ENCODE measurements at regions not wholly inside any gene's neighbourhood (a gene's known extent, or its start where the extent isn't known, plus 50 kb on each side); places are given as distances from the start of the nearest gene placed in this dataset.
A peak's percentile ranks its signal among the peaks of the same experiment; 100 is the strongest.

DNA sequence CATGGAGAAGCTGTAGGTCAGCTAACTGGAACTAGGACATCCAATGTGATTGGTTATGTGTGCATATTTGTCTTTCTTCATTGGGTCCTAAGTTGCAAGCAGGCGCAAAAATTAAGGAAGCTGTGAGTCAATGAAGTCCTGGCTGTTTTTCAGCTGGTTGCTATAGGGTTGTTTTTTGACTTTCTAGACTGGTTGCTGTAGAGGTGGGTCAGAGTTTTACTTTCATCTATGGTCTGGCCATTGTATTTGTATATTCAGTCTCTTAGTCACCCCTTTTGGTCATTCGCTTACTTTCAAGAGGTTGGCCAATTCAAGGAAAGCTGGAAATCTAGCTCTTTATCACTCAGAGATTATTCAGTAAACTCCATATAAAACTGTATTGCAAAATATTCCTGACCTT is 62.0 kb upstream of the AMZ2 start:
- no peak for DNase-seq

- DNase-seq, result no peak
These were observed 57.3 kb upstream of the AMZ2 start for GRCh38 chr17:68190495-68190894.

- no peak for DNase-seq
These were observed 52.0 kb upstream of the AMZ2 start for GRCh38 chr17:68195667-68196393.

DNA sequence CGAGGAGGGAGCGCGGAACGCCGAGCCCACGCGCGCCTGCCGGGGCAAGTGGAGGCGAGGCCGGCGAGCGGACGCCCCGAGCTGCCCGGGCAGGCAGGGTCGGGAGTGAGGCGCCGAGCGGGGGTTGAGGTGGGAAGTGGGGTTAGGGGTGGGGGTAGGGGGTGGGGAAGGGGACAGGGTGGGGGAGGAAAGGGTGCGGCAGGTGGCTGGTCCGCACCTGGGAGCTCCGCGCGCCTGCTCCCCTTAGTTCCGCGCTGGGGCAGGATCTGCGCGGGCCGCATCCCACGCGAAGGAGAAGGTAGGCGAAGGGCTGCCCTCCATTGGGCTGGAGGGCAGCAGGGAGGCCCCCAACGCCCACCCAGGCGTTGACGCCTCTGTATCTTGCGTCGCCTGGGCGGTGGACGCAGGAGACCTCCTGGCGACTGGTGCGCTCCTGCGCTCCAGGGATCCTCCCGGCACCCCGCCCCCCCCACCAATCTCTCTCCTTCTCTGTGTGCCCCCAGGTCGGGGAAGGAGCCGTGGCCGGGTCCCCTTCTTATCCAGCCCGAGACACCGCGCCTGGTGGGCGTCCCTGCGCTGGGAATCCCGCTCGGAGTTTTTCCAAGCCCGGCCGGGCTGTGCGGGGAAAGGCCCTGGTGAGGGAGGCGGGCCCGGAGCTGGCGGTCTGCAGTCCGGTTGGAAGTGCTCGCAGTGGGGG is 51.3 kb upstream of the AMZ2 start:
- no peak for DNase-seq

GRCh38 chr17:68197091-68197996 is 50.5 kb upstream of the AMZ2 start:
- DNase-seq, result peak; percentile 33

DNA sequence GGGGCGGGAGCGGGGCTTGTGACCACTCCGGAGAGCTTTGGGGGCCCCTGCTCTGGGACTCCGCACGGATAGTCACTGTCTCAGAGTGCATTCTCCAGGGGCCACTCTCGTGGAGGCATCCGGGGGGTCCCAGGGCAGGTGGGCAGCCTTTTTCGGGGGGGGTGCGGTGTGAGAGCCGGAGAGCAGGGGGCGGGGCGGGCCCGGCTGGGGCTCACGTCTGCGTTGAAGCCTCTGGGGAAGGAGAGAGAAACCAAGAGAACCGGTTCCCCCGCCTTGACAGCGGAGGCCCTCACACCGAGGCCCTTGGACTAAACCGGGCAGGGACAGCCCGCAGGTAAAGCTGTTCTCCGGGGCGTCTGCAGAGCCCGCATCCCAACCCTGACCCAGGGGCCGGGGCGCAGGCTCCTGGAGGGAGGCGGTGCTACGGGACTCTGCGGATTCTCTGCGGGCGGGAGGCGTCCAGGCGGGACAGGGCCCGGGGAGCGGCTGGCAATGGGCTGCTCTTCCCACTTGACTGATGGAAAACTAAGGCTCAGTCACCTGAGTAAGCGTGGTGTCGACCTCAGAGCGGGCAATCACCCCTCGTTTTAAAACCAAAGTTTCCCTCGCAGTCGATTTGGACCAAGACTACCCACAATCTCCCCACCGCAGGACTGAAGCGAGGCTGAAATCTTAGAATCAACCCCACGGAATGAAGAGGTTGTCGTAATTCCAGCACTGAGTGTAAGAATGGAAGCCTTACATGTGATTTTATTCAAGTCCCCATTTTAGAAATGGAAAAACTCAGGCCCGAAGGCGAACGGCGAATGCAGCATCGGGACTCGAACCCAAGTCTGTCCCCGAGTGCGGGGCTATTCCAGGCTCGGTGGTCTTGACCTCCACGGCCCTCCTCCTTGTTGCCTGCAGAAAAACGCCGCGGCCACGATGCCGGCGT is 49.6 kb upstream of the AMZ2 start:
- DNase-seq, result no peak
